ENCODE measurements at regions not wholly inside any gene's neighbourhood (a gene's known extent, or its start where the extent isn't known, plus 50 kb on each side); places are given as distances from the start of the nearest gene placed in this dataset.

DNA sequence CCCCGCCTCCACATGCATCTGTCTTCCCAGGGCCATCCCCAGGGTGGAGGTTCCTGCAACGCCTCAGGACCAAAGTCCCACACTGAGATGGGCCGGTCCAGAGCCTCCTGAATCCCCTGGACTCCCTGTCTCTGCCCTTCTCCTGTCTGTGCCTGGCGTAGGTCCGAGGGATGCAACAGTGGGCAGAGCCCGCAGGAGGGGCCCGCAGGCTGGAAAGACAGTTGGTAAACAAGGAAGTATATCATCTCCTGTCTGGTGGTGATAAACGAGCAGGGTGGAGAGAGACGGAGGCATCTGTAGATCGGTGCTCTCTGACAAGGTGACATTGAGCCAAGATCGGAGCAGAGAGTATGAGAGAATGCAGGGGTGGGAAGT, 72.6 kb upstream of the RAB6C start:
- intact Hi-C loops (cut with micrococcal nuclease), result no loop called here
- ChIA-PET CTCF (no interaction called here), POLR2A (ENCODE audit: unreplicated experiment) (no interaction called here)
- Histone ChIP-seq H3K9me2 (replicated peaks; ENCODE audit: low read length) (no peaks in the 10 kb centered on the region), H3K9ac (ENCODE audit: low read length) (no peak overlapping the region), H3K4me1 (ENCODE audit: insufficient read depth, low read length) (no peaks in the 10 kb centered on the region), H3K27me3 (ENCODE audit: low read length) (peaks cover 62% of the 10 kb centered on the region), H3K27ac (ENCODE audit: low read length) (no peak overlapping the region), H3K4me2 (ENCODE audit: low read length) (no peak overlapping the region), H3K79me2 (ENCODE audit: low read length) (no peaks in the 10 kb centered on the region), H2AFZ (ENCODE audit: low read length) (no peak overlapping the region), H3K9me3 (ENCODE audit: low read length) (no peaks in the 10 kb centered on the region), H3F3A (ENCODE audit: low read length, unreplicated experiment) (no peaks in the 10 kb centered on the region), H4K20me1 (ENCODE audit: low read length) (no peaks in the 10 kb centered on the region), H3K4me3 (ENCODE audit: low read length) (no peak overlapping the region), H3K36me3 (ENCODE audit: low read depth, low read length) (no peaks in the 10 kb centered on the region)
- no peak for TF ChIP-seq EZH2 (IDR thresholded peaks at IDR 0.05; ENCODE audit: low read length, unreplicated experiment)
- no peak for TF ChIP-seq CTCF (conservative IDR thresholded peaks at IDR 0.05; ENCODE audit: low read depth, low read length)
- TF ChIP-seq EZH2phosphoT487 (IDR thresholded peaks at IDR 0.05; ENCODE audit: borderline replicate concordance, low read length), result no peak
- BruUV-seq (replicated peaks), result no TSS peak
- ATAC-seq (no peak), DNase-seq (no peak)

GRCh38 chr2:129907256-129907998, 72.0 kb upstream of the RAB6C start:
- no peaks in the 10 kb centered on the region for H3K9me2 ChIP-seq (replicated peaks; ENCODE audit: low read length)
- no peaks in the 10 kb centered on the region for H3F3A ChIP-seq (ENCODE audit: low read length, unreplicated experiment)
- DNase-seq, result no peak
- no peaks in the 10 kb centered on the region for H3K9me3 ChIP-seq (ENCODE audit: low read length)
- no peak for ATAC-seq
- ChIA-PET POLR2A (ENCODE audit: unreplicated experiment) (no interaction called here), CTCF (no interaction called here)
- peaks cover 62% of the 10 kb centered on the region for H3K27me3 ChIP-seq (ENCODE audit: low read length)
- H3K36me3 ChIP-seq (ENCODE audit: low read depth, low read length), result no peaks in the 10 kb centered on the region
- BruUV-seq (replicated peaks), result no TSS peak
- no peaks in the 10 kb centered on the region for H3K79me2 ChIP-seq (ENCODE audit: low read length)
- no peak overlapping the region for H2AFZ ChIP-seq (ENCODE audit: low read length)
- H3K9ac ChIP-seq (ENCODE audit: low read length), result no peak overlapping the region
- no peak overlapping the region for H3K4me3 ChIP-seq (ENCODE audit: low read length)
- H3K4me1 ChIP-seq (ENCODE audit: insufficient read depth, low read length), result no peaks in the 10 kb centered on the region
- no peak overlapping the region for H3K4me2 ChIP-seq (ENCODE audit: low read length)
- no peak overlapping the region for H3K27ac ChIP-seq (ENCODE audit: low read length)
- TF ChIP-seq EZH2phosphoT487 (IDR thresholded peaks at IDR 0.05; ENCODE audit: borderline replicate concordance, low read length) (no peak), CTCF (conservative IDR thresholded peaks at IDR 0.05; ENCODE audit: low read depth, low read length) (no peak), EZH2 (IDR thresholded peaks at IDR 0.05; ENCODE audit: low read length, unreplicated experiment) (no peak)
- intact Hi-C loops (cut with micrococcal nuclease), result no loop called here
- H4K20me1 ChIP-seq (ENCODE audit: low read length), result no peaks in the 10 kb centered on the region

DNA sequence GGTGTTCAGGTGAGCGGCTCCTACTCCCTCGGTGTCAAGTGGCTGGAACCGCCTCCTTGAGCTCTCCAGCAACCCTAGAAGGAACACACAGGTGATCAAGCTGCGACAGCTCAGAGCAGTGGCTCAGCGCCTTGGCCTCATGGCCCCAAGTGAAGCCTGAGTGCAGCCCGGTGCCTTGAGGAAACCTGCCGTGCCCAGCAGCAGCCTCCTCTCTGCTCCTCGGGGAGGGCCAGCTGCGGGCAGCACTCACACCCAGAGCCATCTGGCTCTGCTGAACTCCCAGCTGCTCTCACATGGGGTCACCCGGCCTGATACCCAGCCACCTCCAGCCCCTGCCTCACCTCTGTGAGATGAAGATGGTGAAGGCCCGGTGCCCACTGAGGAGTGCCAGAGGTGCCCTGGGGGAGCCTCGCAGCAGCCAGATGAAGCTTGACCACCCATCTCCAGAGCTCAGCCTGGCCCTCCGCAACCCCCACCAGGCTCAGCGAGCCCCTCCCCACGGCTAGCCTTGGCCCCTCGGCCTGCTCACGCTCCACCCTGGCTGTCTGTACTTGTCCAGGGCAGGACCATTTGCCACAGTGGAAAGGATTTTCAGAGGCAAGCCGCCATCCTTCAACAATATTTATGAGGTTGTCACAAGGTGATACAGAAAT, 70.6 kb upstream of the RAB6C start:
- TF ChIP-seq EZH2 (IDR thresholded peaks at IDR 0.05; ENCODE audit: low read length, unreplicated experiment) (no peak), CTCF (conservative IDR thresholded peaks at IDR 0.05; ENCODE audit: low read depth, low read length) (no peak), EZH2phosphoT487 (IDR thresholded peaks at IDR 0.05; ENCODE audit: borderline replicate concordance, low read length) (no peak)
- intact Hi-C loops (cut with micrococcal nuclease), result no loop called here
- no peaks in the 10 kb centered on the region for H3K9me3 ChIP-seq (ENCODE audit: low read length)
- H3K4me3 ChIP-seq (ENCODE audit: low read length), result no peak overlapping the region
- H3F3A ChIP-seq (ENCODE audit: low read length, unreplicated experiment), result no peaks in the 10 kb centered on the region
- H4K20me1 ChIP-seq (ENCODE audit: low read length), result no peaks in the 10 kb centered on the region
- no peaks in the 10 kb centered on the region for H3K4me1 ChIP-seq (ENCODE audit: insufficient read depth, low read length)
- ATAC-seq, result no peak
- ChIA-PET CTCF (no interaction called here), POLR2A (ENCODE audit: unreplicated experiment) (no interaction called here)
- no peak for DNase-seq
- H3K36me3 ChIP-seq (ENCODE audit: low read depth, low read length), result no peaks in the 10 kb centered on the region
- peaks cover 63% of the 10 kb centered on the region for H3K27me3 ChIP-seq (ENCODE audit: low read length)
- H3K9ac ChIP-seq (ENCODE audit: low read length), result no peak overlapping the region
- no peak overlapping the region for H2AFZ ChIP-seq (ENCODE audit: low read length)
- H3K4me2 ChIP-seq (ENCODE audit: low read length), result no peak overlapping the region
- no peak overlapping the region for H3K27ac ChIP-seq (ENCODE audit: low read length)
- no TSS peak for BruUV-seq (replicated peaks)
- no peaks in the 10 kb centered on the region for H3K9me2 ChIP-seq (replicated peaks; ENCODE audit: low read length)
- no peaks in the 10 kb centered on the region for H3K79me2 ChIP-seq (ENCODE audit: low read length)
